H1 (cell line): ENCODE measurements at regions not wholly inside any gene's neighbourhood (a gene's known extent, or its start where the extent isn't known, plus 50 kb on each side); places are given as distances from the start of the nearest gene placed in this dataset.

Source experiments
- TAF7 ChIP-seq: optimal IDR thresholded peaks from 2 replicates; pipeline ENCODE3; 2011; ENCODE audit warnings: low read depth, mild to moderate bottlenecking, inconsistent platforms, low read length, moderate library complexity, borderline replicate concordance

DNA sequence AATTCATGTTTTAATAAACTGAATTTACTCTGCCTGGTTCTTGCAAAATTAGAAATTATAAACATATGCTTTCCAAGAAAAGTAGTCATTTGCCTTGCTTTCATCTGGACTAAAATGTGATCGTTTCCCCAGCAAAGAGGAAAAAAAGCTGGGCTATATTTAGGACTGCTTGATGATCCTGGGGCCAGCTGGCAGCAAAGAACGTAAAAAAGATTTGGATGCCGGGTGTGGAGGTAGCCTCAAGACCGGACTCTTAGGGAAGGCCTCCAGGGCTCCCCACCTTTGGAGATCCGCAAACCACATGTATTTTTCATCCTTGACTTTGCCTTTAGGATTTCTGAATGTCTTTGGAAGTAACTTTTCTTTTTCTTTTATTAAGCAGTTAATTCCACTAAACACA, 156.1 kb upstream of the SEMA6A start (continued):
- TF ChIP-seq TAF7, result no peak
